HepG2 (cell line): ENCODE measurements at regions not wholly inside any gene's neighbourhood (a gene's known extent, or its start where the extent isn't known, plus 50 kb on each side); places are given as distances from the start of the nearest gene placed in this dataset.
A peak's percentile ranks its signal among the peaks of the same experiment; 100 is the strongest.

Experiments
- ATAC-seq: fragments of 200-7000 bp; cut with Tn5 transposase; 3 replicates; pipeline ENCODE4 v1.9.1; 2020; ENCODE audit warnings: mild to moderate bottlenecking, moderate library complexity
- BruUV-seq: library from RNA; stranded (reverse); fragments of 400-500 nt; replicated peaks from 2 replicates; lab custom pipeline; 2021; lab: Mats Ljungman, UMichigan
- CTCF ChIA-PET: fragments of 300-600 bp; formaldehyde crosslinking; extraction: SDS; loops from one replicate; lab custom pipeline; 2021; ENCODE audit warnings: low total read pairs, inconsistent platforms, low intra/inter-chr PET ratio; lab: Yijun Ruan, JAX
- POLR2A ChIA-PET: fragments of 350-600 bp; sonication (Branson Sonifier 250); formaldehyde crosslinking; loops from one replicate; lab custom pipeline; 2020; ENCODE audit warnings: antibody characterized with exemption, inconsistent platforms; lab: Yijun Ruan, JAX
- DNase-seq: peaks from one replicate; pipeline ENCODE4 v3.0.0-alpha.2; 2015; ENCODE audit warnings: low spot score
- FAIRE-seq: peaks from 3 replicates; lab custom pipeline; 2011; peaks lifted over from hg19 to GRCh38; lab: Jason Lieb, UNC
- H2AFZ ChIP-seq: one replicate; pipeline ENCODE4 v1.6.1; 2011; ENCODE audit warnings: low read length, inconsistent platforms
- H3K27ac ChIP-seq: fragments of 300-600 bp; 3 replicates; pipeline ENCODE4 v1.8.0; 2011; ENCODE audit warnings: mixed run types, mild to moderate bottlenecking, mixed read lengths, low read length, inconsistent platforms; ENCODE audit not compliant: insufficient read depth; ENCODE audit errors: extremely low read length
- H3K27me3 ChIP-seq, 2 experiments: fragments of 200-600 bp in 1 of 2; 2 replicates in 1 of 2; 3 replicates in 1 of 2; pipeline versions ENCODE4 v1.6.0 to v1.8.0; 2011; ENCODE audit warnings: low read length in 2 of 2, mild to moderate bottlenecking in 2 of 2, moderate library complexity in 2 of 2, inconsistent platforms in 1 of 2; ENCODE audit not compliant: insufficient read depth in 2 of 2, control insufficient read depth in 1 of 2
- H3K36me3 ChIP-seq, 2 experiments: fragments of 200-600 bp in 1 of 2; replicated peaks in 1 of 2; 2 replicates in 1 of 2; 3 replicates in 1 of 2; pipeline versions ENCODE4 v1.5.1 to v1.8.0; 2011; ENCODE audit warnings: low read length in 2 of 2, inconsistent platforms in 1 of 2; ENCODE audit not compliant: insufficient read depth in 2 of 2, control insufficient read depth in 1 of 2
- H3K4me1 ChIP-seq: 2 replicates; pipeline ENCODE4 v1.5.1; 2012; ENCODE audit warnings: low read length, inconsistent platforms; ENCODE audit not compliant: insufficient read depth
- H3K4me2 ChIP-seq: 2 replicates; pipeline ENCODE4 v1.6.0; 2011; ENCODE audit warnings: low read depth, low read length, inconsistent platforms
- H3K4me3 ChIP-seq, 3 experiments: fragments of 200-600 bp in 1 of 3; sonication (generic), shearing (Covaris generic) in 1 of 3; replicated peaks in 1 of 3; 2 replicates each; pipeline ENCODE4 v1.5.1; 2011 to 2016; ENCODE audit warnings: low read length in 3 of 3, inconsistent platforms in 2 of 3, low read depth in 2 of 3, mild to moderate bottlenecking in 2 of 3, control low read depth in 1 of 3, mixed read lengths in 1 of 3; ENCODE audit not compliant: insufficient read depth in 1 of 3
- H3K79me2 ChIP-seq: one replicate; pipeline ENCODE4 v1.6.1; 2011; ENCODE audit warnings: low read length, inconsistent platforms; ENCODE audit not compliant: insufficient read depth
- H3K9ac ChIP-seq: 2 replicates; pipeline ENCODE4 v1.6.0; 2011; ENCODE audit warnings: mild to moderate bottlenecking, low read depth, low read length, inconsistent platforms; ENCODE audit not compliant: insufficient read depth
- H3K9me3 ChIP-seq: 2 replicates; pipeline ENCODE4 v1.5.1; 2012; ENCODE audit warnings: mild to moderate bottlenecking, low read length
- H4K20me1 ChIP-seq: 2 replicates; pipeline ENCODE4 v1.6.0; 2011; ENCODE audit warnings: inconsistent platforms, mild to moderate bottlenecking, low read length, moderate library complexity; ENCODE audit not compliant: insufficient read depth
- AGO1 ChIP-seq: fragments of 200-400 bp; formaldehyde crosslinking; IDR thresholded peaks from 2 replicates; pipeline ENCODE4 v1.6.1; 2017; ENCODE audit warnings: mild to moderate bottlenecking, low read depth, low read length, moderate library complexity; ENCODE audit not compliant: poor library complexity, severe bottlenecking
- ATAD3A ChIP-seq: sonication (generic); formaldehyde crosslinking; IDR thresholded peaks from 2 replicates; pipeline ENCODE4 v1.4.0; 2020; ENCODE audit warnings: missing genetic modification reagents
- CHD2 ChIP-seq: IDR thresholded peaks from 2 replicates; pipeline ENCODE4 v1.6.1; 2011; ENCODE audit warnings: low read depth, low read length, improper control_type of control experiment
- ELF1 ChIP-seq: sonication (generic); formaldehyde crosslinking; IDR thresholded peaks from 2 replicates; pipeline ENCODE4 v1.4.0; 2020; ENCODE audit warnings: missing genetic modification reagents
- ESRRA ChIP-seq: sonication (generic); formaldehyde crosslinking; IDR thresholded peaks from 2 replicates; pipeline ENCODE4 v1.5.1; 2020; ENCODE audit warnings: mild to moderate bottlenecking, low read depth, missing genetic modification reagents
- FOXA3 ChIP-seq: IDR thresholded peaks from 2 replicates; pipeline ENCODE4 v1.6.1; 2016; ENCODE audit warnings: missing genetic modification reagents, missing compliant biosample characterization
- GABPB1 ChIP-seq: IDR thresholded peaks from 2 replicates; pipeline ENCODE4 v1.6.1; 2016; ENCODE audit warnings: mild to moderate bottlenecking, missing genetic modification reagents, moderate library complexity, missing compliant biosample characterization
- GATA4 ChIP-seq: sonication (generic); IDR thresholded peaks from 2 replicates; pipeline ENCODE4 v1.6.1; 2016; ENCODE audit warnings: antibody characterized with exemption, low read depth, borderline replicate concordance
- HMGXB3 ChIP-seq: sonication (generic); formaldehyde crosslinking; IDR thresholded peaks from 2 replicates; pipeline ENCODE4 v1.4.0; 2020; ENCODE audit warnings: missing genetic modification reagents, borderline replicate concordance
- HNRNPUL1 ChIP-seq: fragments of 200-400 bp; formaldehyde crosslinking; IDR thresholded peaks from 2 replicates; pipeline ENCODE4 v1.6.1; 2017; ENCODE audit warnings: low read depth, mild to moderate bottlenecking, low read length, moderate library complexity
- KDM3A ChIP-seq: IDR thresholded peaks from 2 replicates; pipeline ENCODE4 v1.6.1; 2018; ENCODE audit warnings: low read depth, missing compliant biosample characterization
- PHF21A ChIP-seq: sonication (generic); formaldehyde crosslinking; IDR thresholded peaks from 2 replicates; pipeline ENCODE4 v1.5.0; 2020; ENCODE audit warnings: mild to moderate bottlenecking, missing genetic modification reagents
- SIN3B ChIP-seq: fragments of 150-350 bp; IDR thresholded peaks from 2 replicates; pipeline ENCODE4 v1.6.1; 2014; ENCODE audit warnings: low read length
- ZBTB4 ChIP-seq: sonication (generic); formaldehyde crosslinking; IDR thresholded peaks from 2 replicates; pipeline ENCODE4 v1.4.0; 2020; ENCODE audit warnings: missing genetic modification reagents, mild to moderate bottlenecking, borderline replicate concordance
- ZNF260 ChIP-seq: sonication (generic); formaldehyde crosslinking; IDR thresholded peaks from 2 replicates; pipeline ENCODE4 v1.4.0; 2020; ENCODE audit warnings: missing genetic modification reagents, low read depth, mild to moderate bottlenecking, borderline replicate concordance
- ZNF674 ChIP-seq: sonication (generic); formaldehyde crosslinking; IDR thresholded peaks from 2 replicates; pipeline ENCODE4 v1.5.0; 2020; ENCODE audit warnings: low read depth, mild to moderate bottlenecking, missing genetic modification reagents
- ZNF816 ChIP-seq: sonication (generic); formaldehyde crosslinking; IDR thresholded peaks from 2 replicates; pipeline ENCODE4 v1.8.0; 2022; ENCODE audit warnings: missing genetic modification reagents, mild to moderate bottlenecking, borderline replicate concordance
- WGBS: methylation state at CpG from one replicate; pipeline ENCODE4 v1.1.6; 2017; ENCODE audit warnings: low lambda C conversion rate; 5-methylcytosine and 5-hydroxymethylcytosine counted together
- in situ Hi-C: cut with HindIII; loops from 2 replicates; pipeline ENCODE4 v1.10.0; 2017; ENCODE audit warnings: low pct_unique_long_range_greater_than_20kb; ENCODE audit not compliant: extremely low pct_ligation_motif_present
- intact Hi-C: fragments of 100-400 bp; cut with micrococcal nuclease; formaldehyde crosslinking; loops from one replicate; pipeline ENCODE4 v1.10.0; 2022; ENCODE audit not compliant: unreplicated experiment
- TF ChIP-seq, protein P1 (sequence below): sonication (generic); formaldehyde crosslinking; IDR thresholded peaks from 2 replicates; pipeline ENCODE4 v1.9.0; 2022; ENCODE audit warnings: low read depth, missing genetic modification reagents

GRCh38 chr6:148261470-148261869 lies 81.2 kb upstream of the SASH1 start:
- Histone ChIP-seq H4K20me1 (no peaks in the 10 kb centered on the region), H3K36me3 (no peaks in the 10 kb centered on the region), H3K4me3 (no peak overlapping the region), H2AFZ (no peak overlapping the region), H3K27ac (no peak overlapping the region), H3K79me2 (no peaks in the 10 kb centered on the region), H3K9me3 (no peaks in the 10 kb centered on the region), H3K4me1 (no peaks in the 10 kb centered on the region), H3K9ac (no peak overlapping the region), H3K4me2 (no peak overlapping the region), H3K27me3 (0 out of 5 replicates have a peak, but pooled peaks cover 0 to 4% of the 10 kb centered on the region in 2 experiments)
- FAIRE-seq (no peak), ATAC-seq (peak; percentile 61), DNase-seq (no peak)
- CTCF ChIA-PET, result no interaction called here
- BruUV-seq, result no TSS peak
- intact Hi-C loops, result no loop called here
- in situ Hi-C loops, result no loop called here
- POLR2A ChIA-PET, result no interaction called here
- 56% methylated on average over 6 of the region's 6 CpGs for WGBS
- TF ChIP-seq GATA4 (no peak), ZNF260 (CRISPR knock-in tag) (no peak), SIN3B (no peak), FOXA3 (CRISPR knock-in tag) (no peak), ESRRA (CRISPR knock-in tag) (no peak), HMGXB3 (CRISPR knock-in tag) (no peak), AGO1 (no peak), HNRNPUL1 (no peak), ELF1 (CRISPR knock-in tag) (no peak), CHD2 (no peak), ATAD3A (CRISPR knock-in tag) (no peak), ZNF674 (no peak), KDM3A (no peak), PHF21A (CRISPR knock-in tag) (no peak), ZNF816 (CRISPR knock-in tag) (no peak), ZBTB4 (no peak), GABPB1 (CRISPR knock-in tag) (no peak)
- TF ChIP-seq, protein P1, sequence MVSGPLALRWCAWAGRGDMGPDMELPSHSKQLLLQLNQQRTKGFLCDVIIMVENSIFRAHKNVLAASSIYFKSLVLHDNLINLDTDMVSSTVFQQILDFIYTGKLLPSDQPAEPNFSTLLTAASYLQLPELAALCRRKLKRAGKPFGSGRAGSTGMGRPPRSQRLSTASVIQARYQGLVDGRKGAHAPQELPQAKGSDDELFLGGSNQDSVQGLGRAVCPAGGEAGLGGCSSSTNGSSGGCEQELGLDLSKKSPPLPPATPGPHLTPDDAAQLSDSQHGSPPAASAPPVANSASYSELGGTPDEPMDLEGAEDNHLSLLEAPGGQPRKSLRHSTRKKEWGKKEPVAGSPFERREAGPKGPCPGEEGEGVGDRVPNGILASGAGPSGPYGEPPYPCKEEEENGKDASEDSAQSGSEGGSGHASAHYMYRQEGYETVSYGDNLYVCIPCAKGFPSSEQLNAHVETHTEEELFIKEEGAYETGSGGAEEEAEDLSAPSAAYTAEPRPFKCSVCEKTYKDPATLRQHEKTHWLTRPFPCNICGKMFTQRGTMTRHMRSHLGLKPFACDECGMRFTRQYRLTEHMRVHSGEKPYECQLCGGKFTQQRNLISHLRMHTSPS, result no peak
